ENCODE measurements at regions not wholly inside any gene's neighbourhood (a gene's known extent, or its start where the extent isn't known, plus 50 kb on each side); places are given as distances from the start of the nearest gene placed in this dataset.

DNA sequence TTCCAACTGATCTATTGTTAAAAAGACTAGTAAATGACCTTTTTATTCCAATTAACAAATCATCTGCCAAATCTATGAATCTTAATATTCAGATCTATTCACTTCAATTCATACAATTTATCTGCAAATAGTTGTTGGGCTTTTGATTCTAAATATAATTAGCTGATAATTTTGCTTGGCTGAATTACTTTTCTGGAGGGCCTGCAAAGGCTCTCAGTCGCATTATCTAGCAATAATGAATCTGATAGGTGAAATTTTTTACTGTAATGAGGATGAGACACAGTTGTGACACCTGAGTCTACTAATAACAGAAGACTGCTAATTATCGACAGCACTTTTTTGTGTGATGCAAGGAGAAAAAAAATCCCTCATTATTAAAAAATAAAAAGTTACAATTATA lies 565.1 kb downstream of the ZEB2 start:
- TF ChIP-seq EZH2 (IDR thresholded peaks at IDR 0.05; ENCODE audit: borderline replicate concordance, low read depth, low read length, poor library complexity, severe bottlenecking), result no peak
- TF ChIP-seq, protein P1, sequence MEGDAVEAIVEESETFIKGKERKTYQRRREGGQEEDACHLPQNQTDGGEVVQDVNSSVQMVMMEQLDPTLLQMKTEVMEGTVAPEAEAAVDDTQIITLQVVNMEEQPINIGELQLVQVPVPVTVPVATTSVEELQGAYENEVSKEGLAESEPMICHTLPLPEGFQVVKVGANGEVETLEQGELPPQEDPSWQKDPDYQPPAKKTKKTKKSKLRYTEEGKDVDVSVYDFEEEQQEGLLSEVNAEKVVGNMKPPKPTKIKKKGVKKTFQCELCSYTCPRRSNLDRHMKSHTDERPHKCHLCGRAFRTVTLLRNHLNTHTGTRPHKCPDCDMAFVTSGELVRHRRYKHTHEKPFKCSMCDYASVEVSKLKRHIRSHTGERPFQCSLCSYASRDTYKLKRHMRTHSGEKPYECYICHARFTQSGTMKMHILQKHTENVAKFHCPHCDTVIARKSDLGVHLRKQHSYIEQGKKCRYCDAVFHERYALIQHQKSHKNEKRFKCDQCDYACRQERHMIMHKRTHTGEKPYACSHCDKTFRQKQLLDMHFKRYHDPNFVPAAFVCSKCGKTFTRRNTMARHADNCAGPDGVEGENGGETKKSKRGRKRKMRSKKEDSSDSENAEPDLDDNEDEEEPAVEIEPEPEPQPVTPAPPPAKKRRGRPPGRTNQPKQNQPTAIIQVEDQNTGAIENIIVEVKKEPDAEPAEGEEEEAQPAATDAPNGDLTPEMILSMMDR (conservative IDR thresholded peaks at IDR 0.05; ENCODE audit: low read depth, low read length), result no peak
